AG10803 (cell line): ENCODE measurements at regions not wholly inside any gene's neighbourhood (a gene's known extent, or its start where the extent isn't known, plus 50 kb on each side); places are given as distances from the start of the nearest gene placed in this dataset.
"Not testable (repeated sequence)": the region's sequence is repeated elsewhere in the genome, so short reads cannot be mapped to it uniquely, and the experiment has no call there.

ENCODE experiments used
- DNase-seq: peaks from one replicate; pipeline ENCODE4 v3.0.0; 2010; ENCODE audit warnings: low read depth
- H3K4me3 ChIP-seq: 2 replicates; pipeline ENCODE4 v1.5.1; 2011; ENCODE audit warnings: mild to moderate bottlenecking, low read length, control low read depth
- TF ChIP-seq, protein P1 (sequence below): conservative IDR thresholded peaks from 2 replicates; pipeline ENCODE4 v1.5.1; 2011; ENCODE audit warnings: mild to moderate bottlenecking, low read length, control low read depth, inconsistent platforms

- DNase-seq: no peak
- H3K4me3 ChIP-seq: no peak overlapping the region
- TF ChIP-seq, protein P1, sequence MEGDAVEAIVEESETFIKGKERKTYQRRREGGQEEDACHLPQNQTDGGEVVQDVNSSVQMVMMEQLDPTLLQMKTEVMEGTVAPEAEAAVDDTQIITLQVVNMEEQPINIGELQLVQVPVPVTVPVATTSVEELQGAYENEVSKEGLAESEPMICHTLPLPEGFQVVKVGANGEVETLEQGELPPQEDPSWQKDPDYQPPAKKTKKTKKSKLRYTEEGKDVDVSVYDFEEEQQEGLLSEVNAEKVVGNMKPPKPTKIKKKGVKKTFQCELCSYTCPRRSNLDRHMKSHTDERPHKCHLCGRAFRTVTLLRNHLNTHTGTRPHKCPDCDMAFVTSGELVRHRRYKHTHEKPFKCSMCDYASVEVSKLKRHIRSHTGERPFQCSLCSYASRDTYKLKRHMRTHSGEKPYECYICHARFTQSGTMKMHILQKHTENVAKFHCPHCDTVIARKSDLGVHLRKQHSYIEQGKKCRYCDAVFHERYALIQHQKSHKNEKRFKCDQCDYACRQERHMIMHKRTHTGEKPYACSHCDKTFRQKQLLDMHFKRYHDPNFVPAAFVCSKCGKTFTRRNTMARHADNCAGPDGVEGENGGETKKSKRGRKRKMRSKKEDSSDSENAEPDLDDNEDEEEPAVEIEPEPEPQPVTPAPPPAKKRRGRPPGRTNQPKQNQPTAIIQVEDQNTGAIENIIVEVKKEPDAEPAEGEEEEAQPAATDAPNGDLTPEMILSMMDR: no peak
These were observed 107.2 kb upstream of the TRIM24 start for GRCh38 chr7:138352570-138353461.

- no peak for DNase-seq
- TF ChIP-seq, protein P1: no peak
- no peak overlapping the region for H3K4me3 ChIP-seq
These were observed 106.0 kb upstream of the TRIM24 start for GRCh38 chr7:138354066-138354465.

DNA sequence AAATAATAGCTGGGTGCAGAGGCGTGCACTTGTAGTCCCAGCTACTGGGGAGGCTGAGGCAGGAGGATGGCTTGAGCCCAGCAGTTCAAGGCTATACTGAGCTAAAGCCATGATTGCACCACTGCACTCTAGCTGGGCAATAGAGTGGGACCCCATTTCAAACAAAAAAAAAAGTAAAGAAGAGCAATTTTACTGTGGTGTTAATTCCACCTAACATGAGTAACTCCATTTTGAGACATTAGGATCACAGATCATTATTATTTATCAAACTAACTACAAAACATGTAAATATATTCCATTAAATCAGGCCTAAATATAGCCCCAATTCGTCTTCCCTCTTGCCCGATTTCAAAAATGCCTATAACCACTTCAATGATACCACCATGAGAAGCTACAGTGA lies 104.8 kb upstream of the TRIM24 start:
- TF ChIP-seq, protein P1: no peak
- DNase-seq: no peak

DNA sequence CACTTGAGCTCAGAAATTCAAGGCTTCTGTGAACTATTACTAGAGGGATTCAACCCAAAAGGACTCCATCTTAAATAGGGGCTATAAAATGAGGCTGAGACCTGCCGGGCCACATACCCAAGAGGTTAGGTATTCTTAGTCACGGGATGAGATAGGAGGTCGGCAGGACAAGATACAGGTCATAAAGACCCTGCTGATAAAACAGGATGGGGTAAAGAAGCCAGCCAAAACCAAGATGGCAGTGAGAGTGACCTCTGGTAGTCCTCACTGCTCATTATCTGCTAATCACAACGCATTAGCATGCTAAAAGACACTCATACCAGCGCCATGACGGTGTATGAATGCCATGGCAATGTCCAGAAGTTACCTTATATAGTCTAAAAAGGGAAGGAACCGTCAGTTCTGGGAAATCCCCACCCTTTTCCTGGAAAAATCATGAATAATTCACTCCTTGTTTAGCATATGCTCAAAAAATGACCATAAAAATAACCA lies 101.2 kb upstream of the TRIM24 start:
- TF ChIP-seq, protein P1: no peak
- DNase-seq: no peak
- H3K4me3 ChIP-seq: no peak overlapping the region

More for the DNA sequence above, 104.8 kb upstream of the TRIM24 start:
- no peak overlapping the region for H3K4me3 ChIP-seq

DNA sequence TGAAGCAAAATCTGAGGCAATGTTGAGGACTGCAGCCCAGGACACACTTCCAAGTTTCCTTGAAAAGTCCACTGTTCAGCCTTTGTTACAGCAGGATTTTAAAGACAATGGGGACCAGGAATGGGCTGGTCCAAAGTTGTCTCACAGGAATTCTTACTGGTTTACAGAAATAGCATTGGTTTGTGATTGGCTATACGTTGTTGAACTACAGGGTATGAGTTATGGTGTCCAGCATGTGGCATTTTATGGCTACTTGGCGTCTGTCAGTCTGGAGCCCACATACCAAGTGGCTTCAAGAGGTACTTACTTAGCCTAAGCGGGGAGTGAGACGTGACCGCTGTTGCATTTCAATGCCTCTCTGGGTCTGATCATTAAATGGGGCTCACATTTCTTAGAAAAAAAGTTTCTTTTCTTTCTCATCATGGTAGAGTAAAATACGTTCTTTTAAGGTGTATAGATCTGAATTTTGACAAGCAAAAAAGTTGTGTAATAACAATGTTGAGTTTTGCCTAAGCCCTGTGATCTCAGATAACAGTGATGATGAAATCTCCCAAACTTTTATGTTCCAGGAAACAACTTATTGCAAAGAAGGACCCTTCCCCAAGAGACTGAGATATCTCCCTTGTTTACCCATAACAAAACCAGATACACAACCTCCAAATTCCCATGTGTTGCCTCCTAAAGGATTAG lies 100.0 kb upstream of the TRIM24 start:
- TF ChIP-seq, protein P1: no peak
- no peak overlapping the region for H3K4me3 ChIP-seq
- DNase-seq: no peak

- TF ChIP-seq, protein P1: no peak
- H3K4me3 ChIP-seq: no peak overlapping the region
- no peak for DNase-seq
These were observed 96.3 kb upstream of the TRIM24 start for GRCh38 chr7:138363721-138364120.

GRCh38 chr7:138366137-138366536 lies 93.9 kb upstream of the TRIM24 start:
- DNase-seq, H3K4me3 ChIP-seq: not testable (repeated sequence)

DNA sequence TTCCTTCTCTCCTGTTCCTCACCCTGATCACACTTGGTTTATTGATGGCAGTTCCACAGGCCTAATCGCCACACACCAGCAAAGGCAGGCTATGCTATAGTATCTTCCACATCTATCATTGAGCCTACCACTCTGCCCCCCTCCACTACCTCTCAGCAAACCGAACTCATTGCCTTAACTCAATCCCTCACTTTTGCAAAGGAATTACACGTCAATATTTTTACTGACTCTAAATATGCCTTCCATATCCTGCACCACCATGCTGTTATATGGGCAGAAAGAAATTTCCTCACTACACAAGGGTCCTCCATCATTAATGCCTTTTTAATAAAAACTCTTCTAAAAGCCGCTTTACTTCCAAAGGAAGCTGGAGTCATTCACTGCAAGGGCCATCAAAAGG lies 93.4 kb upstream of the TRIM24 start:
- not testable (repeated sequence) for DNase-seq, H3K4me3 ChIP-seq
